HG03460 (cell line): ENCODE measurements at regions not wholly inside any gene's neighbourhood (a gene's known extent, or its start where the extent isn't known, plus 50 kb on each side); places are given as distances from the start of the nearest gene placed in this dataset.

Experiments
- ATAC-seq: cut with Tn5 transposase; IDR thresholded peaks from one replicate; pipeline ENCODE4 v1.9.1; 2021; ENCODE audit not compliant: unreplicated experiment

DNA sequence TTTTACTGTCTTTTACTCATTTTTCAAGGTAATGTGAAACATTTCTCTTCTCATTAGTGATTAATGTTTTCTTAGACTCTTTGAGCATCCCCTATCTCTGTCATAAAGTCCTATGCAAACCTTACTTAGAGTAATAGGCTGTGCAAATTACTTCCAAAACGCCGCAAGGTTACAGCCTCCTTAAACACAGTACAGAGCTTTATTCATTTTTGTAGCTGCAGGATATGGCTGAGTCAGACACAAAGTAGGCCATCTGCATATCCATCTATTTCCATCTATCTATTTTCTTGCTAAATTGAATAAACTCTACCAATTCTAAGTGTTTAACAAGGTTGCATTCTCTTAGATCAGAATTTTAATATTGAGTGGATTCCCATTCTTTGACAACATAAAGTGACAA lies 335.6 kb upstream of the SLC16A7 start:
- no peak for ATAC-seq

DNA sequence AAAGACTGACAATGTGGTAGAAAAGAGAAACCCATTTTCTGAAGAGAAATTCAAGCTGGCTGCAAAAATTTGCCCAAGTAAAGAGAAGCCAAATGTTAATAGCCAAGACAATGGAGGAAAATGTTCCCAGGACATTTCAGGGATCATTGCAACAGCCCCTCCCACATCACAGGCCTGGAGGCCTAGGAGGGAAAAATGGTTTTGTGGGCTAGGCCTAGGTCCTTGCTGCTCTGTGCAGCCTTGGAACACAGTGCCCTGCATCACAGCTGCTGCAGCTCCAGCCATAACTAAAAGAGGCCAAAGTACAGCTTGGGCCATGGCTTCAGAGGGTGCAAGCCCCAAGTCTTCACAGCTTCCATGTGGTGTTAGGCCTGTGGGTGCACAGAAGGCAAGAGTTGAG lies 332.4 kb upstream of the LRIG3 start:
- ATAC-seq: no peak

DNA sequence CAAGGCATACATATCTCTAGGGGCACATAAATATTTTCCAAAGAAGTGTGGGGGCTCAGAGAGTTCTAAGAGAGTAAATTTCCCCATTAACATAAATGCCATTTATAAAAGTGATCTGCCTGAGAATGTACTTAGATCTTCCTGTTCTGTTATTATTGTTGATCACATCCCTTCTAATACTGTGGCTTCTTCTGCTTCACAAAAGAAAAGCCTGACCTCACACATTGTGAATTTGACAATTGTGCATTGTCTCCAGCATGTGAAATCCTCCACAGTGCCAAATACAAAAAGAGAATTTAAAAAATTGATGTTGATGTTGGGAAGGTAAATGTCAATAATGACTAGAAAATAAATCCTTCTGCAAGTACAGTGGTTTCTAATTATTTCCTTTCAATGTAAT lies 330.5 kb upstream of the LRIG3 start:
- ATAC-seq: no peak

DNA sequence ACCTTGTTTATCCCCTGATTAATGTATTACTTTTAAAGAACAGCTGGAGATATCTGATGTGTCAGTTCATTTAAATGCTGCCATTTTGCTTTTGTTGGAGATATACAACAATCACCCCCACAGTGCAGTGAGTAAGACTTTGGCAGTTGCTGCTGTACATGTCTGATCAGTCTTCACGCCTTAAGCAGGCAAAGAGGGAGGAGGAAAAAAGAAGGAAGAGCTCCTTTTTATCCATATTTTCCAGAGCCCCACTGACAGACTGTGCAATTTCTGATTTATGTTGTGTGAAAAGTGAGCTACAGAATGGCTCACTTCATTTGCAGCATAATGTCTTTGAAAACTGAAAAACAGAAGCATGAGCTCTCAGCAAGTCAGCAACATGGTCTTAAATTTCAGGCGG lies 319.7 kb upstream of the LRIG3 start:
- ATAC-seq: no peak

DNA sequence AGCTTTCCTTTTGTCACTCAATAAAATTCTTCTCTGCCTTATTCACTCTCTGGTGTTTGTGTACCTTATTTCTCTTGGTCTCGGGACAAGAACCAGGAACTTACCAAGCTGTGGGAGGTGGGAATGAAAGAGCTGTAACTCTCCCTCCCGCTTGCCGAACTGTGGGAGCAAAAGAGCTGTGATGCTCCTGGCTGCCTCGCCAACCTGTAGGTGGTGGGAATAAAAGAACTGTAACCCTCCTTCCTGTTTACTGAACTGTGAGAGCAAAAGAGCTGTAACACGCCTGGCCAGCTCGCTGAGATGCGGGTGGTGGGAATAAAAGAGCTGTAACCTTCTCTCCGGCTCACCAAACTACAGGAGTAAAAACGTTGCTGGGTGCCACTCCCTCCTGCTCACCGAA lies 314.1 kb upstream of the LRIG3 start:
- no peak for ATAC-seq

DNA sequence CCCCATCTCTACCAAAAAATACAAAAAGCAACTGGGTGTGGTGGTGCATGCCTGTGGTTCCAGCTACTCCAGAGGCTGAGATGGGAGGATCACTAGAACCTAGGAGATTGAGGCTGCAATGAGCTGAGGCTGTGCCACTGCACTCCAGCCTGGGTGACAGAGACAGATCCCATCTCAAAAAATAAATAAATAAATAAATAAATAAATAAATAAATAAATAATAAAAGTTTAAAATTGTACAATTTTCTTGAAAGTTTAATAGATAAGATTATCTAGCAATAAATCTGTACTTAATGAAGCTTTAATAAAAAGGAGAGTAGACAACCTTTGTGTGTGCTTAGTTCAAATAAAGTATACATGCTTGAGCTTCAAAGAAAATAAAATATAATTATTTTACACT lies 310.0 kb upstream of the LRIG3 start:
- no peak for ATAC-seq

DNA sequence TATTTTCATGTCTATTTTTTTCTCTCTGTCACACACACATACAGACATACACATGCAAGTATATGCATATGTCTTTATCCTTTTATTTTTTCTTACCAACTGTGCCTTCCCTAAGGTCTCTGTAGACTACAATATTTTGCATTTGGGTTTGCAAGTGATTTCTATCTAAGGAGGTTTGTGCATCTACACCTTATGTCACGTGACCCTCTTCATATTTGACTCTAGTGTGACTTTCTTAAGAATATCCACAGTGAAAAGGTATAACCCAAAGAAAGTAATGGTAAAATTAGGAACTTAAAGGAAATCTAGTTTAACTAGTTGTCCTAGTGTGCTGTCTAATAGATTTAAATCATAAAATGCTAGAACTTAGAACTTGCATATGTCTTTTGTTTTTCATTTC lies 298.8 kb upstream of the LRIG3 start:
- no peak for ATAC-seq

DNA sequence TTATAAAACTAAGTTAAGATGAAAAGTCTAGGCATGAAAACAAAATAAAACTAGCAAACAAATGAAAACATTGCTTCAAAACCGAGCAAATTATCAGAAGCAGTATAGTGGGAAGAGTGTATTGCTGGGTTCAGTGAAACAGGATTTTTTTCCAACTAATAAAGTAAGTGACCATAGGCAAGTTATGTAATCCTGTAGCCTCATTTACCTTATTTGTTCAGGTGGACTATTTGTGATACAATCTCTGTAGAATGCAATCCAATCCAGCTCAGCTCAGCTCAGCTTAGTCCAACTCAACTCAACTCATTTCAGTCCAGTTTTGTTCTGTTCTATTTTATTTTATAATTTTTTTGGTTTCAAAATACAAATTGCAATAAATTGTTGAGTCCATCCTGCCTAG lies 276.7 kb upstream of the LRIG3 start:
- no peak for ATAC-seq

DNA sequence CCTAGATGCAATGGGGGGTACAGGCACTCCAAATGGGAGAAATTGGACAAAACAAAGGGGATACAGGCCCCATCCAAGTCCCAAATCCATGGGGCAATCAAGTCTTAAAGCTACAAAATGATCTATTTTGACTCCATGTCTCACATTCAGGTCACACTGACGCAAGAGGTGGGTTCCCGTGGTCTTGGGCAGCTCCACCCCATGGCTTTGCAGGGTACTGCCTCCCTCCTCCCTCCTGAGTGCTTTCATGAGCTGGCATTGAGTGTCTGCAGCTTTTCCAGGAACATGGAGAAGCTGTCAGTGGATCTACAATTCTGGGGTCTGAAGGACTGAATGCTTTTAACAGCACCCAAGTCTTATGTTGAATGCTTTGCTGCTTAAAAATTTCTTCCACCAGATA lies 274.5 kb upstream of the LRIG3 start:
- ATAC-seq: no peak

DNA sequence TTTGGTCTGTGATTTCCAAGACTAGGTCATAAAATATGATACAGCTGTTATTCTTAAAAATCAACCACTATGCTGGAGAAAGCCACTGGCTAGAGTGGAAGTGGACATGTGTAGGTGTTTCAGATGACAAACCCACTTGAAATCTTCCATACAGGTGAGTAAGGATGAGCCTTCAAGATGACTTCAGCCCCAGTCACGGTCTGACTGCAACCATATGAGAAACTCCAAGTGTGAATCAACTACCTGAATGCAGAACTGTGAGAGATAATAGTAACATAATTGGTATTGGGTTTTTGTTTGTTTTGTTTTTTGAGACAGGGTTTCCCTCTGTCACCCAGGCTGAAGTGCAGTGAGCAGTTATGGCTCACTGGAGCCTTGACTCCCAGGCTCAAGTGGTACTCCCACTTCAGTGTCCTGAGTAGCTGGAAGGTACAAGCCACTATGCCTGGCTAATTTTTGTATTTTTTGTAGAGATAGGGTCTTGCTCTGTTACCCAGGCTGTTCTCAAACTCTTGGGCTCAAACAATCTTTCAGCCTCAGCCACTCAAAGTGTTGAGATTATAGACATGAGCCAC lies 273.3 kb upstream of the LRIG3 start:
- ATAC-seq: no peak

DNA sequence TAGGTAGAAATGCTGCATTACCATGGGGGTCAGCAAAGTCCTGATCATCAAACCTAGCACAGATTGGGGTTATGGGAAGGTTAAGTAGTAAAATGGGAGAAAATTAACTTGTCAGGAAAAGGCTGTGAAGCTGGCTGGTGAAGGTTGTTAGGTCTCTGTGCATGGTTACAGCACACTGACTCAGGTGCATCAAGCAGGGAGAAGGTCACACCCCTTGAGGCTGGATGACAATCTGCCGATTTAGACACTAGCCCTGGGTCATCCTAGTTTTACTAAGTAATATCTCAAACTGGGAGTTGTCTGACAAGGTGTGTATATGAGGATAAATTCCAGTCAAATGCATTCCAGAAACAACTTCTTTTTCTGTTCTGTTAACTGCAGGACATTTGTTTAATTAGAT lies 271.1 kb upstream of the LRIG3 start:
- no peak for ATAC-seq

DNA sequence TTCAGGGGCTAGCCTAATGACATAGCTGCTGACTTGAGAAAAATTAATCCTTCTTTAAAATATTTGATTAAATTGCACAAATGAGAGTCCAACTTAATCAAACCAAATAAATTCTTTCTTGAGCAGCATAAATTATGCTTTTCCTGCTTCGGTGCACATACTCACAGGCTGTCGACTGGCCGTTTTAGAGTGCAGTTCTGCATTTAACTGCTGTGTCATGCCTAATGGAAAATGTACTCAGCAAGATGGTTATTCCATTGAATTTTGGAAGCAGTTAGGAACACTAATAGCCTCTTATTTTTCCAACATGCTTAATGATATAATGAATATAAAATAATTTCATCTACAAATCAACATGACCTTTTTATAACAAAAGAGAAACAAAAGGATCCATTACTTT lies 266.1 kb upstream of the LRIG3 start:
- no peak for ATAC-seq

DNA sequence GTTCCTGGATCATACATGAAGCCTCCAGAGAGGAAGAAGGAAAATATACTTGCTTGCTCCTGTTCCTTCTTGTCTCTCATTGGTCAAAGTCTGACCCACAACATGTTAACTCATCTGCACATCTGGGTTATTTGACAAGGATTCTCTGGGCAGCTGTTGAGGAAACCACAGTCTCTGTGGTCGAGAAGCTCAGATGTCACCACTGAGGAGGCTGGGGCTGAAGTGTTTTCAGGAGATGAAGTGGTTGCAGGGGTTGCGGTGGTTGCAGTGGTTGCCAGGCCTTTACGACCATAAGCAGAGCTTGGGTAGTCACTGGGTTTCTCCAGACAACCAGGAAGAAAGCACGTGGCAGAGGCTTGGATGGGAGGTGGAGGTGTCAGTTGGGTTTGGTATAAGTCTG lies 265.0 kb upstream of the LRIG3 start:
- no peak for ATAC-seq

DNA sequence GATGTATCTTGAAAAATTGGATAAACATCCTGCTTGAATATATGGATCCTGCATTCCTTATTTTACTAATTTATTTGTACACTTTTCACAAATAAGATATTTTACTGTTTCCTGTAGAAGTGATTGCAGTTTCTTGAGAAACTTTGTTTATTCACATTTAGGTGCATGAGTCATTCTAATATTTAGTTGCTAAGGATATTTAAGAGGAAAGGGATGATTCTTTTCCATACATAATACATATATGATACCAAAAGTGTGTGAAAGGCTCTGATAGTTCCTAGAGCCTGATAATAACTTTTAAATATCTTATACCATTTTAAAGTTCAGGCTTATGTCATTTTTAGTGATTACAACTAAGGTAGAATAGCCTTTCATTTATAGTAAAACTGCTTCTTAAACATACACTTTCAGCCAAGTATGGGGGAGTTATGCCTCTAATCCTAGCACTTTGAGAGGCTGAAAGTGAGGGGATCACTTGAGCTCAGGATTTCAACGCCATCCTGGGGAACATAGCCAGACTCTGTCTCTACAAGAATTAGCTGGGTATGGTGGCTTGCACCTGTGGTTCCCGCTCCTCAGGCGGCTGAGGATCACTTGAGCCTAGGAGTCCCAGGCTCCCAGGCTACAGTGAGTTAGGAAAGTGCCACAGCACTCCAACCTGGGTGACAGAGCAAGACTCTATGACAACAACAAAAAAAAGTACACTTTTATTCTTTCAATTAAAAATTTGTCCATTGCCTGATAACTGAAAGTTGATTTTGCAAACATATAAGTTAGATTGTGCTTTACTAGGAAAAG lies 262.6 kb upstream of the LRIG3 start:
- ATAC-seq: no peak

DNA sequence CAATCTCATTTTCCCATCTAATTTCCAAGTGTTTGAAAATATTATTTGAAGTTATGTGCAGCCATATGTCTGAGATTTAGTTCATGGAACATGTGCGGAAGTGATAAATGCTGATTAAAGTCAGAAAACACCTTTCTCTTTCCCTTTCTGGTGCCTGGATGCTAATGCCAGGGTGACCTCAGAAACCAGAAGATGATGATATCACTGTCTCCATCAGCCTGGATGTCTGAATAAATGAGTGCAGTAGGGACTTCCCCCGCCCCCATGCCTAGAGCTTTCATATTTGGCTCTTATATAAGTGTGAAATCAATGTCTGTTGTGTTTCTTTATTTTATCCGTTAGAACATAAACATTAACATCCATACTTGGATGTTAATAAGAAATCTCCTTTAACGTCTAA lies 261.9 kb upstream of the LRIG3 start:
- no peak for ATAC-seq

DNA sequence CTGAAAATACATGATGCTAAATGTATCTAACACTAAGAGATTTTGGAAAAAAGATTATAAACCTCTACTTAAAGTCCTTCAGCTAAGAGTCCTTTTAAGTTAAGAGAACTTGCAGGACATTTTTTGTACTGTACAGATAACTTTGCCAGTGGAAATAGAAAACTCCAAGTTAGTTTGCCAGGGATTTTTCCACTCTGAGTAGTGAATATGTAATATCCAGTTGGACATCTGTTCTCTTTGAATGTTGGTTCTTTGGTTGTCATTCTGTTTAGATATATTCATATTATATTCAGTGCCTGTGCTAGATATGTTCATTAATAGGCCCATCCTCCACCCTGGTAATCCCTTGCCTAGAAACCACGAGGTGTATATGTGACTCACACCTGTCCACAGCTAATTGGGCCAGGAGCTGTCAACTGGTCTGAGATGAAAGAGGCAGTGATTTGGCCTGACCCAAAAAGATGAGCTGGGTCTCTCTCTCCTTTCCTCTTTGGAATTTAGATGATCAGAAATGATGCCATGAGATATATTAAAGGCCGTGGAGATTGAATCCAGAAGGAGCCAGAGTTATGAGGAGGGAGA lies 261.0 kb upstream of the LRIG3 start:
- ATAC-seq: no peak

DNA sequence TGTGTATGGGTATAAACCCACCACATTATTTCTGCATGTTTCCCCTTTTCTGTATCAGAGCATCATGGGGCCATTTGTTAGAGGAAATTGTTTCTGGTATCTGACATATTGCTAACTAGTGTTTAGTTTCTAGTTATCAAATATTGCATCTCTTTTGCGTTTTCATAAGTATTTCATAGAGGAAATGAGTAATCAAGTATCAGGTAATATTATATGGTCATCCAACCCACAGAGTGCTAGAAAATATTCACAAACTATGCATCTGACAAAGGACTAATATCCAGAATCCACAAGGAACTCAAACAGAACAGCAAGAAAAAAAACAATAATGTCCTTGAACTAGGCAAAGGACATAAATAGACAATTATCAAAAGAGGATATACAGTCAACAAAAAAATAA lies 258.9 kb upstream of the LRIG3 start:
- ATAC-seq: no peak

DNA sequence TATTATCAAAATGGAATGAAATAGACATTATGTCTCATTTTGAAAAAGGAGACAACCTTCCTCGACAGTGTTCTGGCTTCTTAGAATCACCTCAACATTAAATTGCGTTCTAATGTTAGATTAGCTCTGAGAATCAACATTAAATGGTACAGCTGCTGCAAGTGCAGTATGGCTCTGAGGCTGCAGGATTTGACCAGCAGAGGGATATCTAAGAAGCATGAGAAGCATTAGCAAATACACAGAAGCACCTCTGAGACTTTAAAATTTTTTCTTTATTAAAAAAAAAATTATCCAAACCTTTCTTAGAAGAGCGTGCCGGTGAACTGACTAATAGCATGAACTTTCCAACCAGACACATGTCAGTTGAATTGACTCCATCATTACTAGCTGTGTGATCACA lies 253.4 kb upstream of the LRIG3 start:
- ATAC-seq: no peak

DNA sequence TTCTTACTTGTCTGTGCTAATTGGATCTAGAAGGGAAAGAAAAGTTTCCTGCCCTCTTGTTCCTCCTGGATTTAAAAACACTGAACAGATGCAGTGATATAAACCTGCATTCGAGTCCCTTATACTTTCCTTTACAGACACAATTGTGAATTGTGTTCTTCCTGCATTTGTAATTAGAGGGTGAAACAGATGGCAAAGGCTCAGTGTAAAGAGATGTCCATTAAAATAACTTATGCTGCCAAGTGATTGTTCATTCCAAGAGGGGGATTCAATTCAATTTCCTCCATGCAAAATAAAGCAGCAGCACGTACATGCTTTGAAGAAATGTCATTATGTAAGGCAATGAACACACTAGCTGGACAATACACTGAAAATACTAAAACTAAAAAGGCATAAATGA lies 248.3 kb upstream of the LRIG3 start:
- no peak for ATAC-seq

DNA sequence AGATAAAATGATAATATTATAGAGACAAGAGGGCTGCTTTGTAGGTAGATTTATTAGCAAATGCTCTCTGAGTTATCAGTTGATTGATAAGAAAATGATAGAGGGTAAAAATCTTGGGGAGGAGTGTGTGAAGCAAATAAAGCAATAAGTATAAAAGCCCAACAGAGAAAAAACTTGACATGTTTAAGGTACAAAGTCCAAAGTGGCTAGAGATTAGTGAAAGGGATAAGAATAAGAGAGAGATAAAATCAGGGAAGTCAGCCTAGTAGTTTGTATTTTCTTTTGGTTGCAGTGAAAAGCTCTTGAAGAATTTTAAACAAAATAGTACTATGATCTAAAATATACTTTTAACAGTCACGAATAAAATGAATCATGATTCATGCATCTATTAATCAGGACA lies 246.2 kb upstream of the LRIG3 start:
- ATAC-seq: no peak

DNA sequence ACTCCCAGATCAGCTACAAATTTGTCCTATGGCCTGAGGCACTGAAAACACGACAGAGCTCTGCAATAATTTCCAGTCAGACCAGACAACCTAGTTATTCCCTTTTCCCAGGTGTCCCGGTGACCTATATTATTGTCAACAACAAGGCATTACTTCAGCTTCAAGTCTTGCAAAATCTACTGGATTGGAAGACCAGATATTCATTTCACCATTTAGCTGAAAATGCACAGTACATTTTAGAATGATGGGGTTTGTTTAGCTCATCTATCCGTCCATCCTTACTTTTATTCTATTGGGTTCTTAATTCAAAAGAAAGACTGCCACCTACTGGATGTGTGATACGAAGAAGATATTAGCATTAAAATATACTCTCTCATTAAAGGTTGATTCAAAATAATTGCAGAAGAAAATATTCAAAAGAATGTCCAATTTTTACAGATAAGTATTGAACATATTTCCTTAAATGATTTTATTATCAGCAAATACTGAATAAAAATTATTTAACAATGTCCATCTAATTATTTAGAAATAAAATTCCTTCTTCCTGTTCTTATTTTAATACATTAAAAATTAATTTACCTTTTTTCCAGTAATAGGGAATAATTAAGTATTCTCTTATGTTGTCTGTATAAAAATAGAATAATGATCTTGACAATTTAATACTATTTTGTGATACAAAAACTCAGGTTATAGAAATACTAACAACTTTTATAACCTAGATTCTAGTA lies 244.9 kb upstream of the LRIG3 start:
- ATAC-seq: no peak

DNA sequence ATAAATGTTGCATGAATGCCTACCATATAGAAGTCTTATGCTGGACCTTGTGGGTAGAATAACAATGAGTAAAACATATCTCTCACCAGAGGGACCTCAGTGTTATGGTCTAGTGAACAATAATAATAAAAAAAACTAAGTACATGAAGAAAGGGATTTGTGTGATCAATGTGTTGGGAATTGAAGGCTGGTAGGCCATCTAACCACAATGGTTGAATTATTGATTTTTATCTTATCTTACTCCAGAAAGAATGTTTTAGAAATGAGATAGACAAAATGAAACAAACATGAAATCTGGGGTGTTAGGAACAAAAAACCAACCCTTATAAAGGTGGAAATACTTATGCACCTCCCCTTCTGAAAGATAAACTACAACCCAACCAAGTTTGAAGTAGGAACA lies 243.9 kb upstream of the LRIG3 start:
- ATAC-seq: no peak
